Activated T-cell treated with anti-CD3 and anti-CD28 coated beads, Interleukin-2, amount 50 U/mL, for 48 hours (primary cell): ENCODE measurements at regions not wholly inside any gene's neighbourhood (a gene's known extent, or its start where the extent isn't known, plus 50 kb on each side); places are given as distances from the start of the nearest gene placed in this dataset.
"Not testable (repeated sequence)": the region's sequence is repeated elsewhere in the genome, so short reads cannot be mapped to it uniquely, and the experiment has no call there.

Experiments used
- DNase-seq, 2 experiments: peaks; one replicate each; pipeline ENCODE4 v3.0.0-alpha.2; 2020

- not testable (repeated sequence) for DNase-seq
Measured at GRCh38 chr2:145787597-145788361, 1267.9 kb upstream of the ZEB2 start.

- DNase-seq: not testable (repeated sequence)
Measured at GRCh38 chr2:145782607-145783006, 1262.7 kb upstream of the ZEB2 start.

GRCh38 chr2:145777914-145778313 is 1258.0 kb upstream of the ZEB2 start:
- no peak for DNase-seq

- DNase-seq: no peak
Measured at GRCh38 chr2:145777297-145777696, 1257.4 kb upstream of the ZEB2 start.

- DNase-seq: no peak
Measured at GRCh38 chr2:145775591-145775990, 1255.7 kb upstream of the ZEB2 start.

GRCh38 chr2:145771525-145771924 is 1251.6 kb upstream of the ZEB2 start:
- DNase-seq: no peak

- no peak for DNase-seq
Measured at GRCh38 chr2:145769011-145769716, 1249.2 kb upstream of the ZEB2 start.

- no peak for DNase-seq
Measured at GRCh38 chr2:145765874-145766273, 1246.0 kb upstream of the ZEB2 start.

GRCh38 chr2:145764631-145765030 is 1244.7 kb upstream of the ZEB2 start:
- DNase-seq: no peak

GRCh38 chr2:145760781-145761649 is 1241.1 kb upstream of the ZEB2 start:
- DNase-seq: no peak

GRCh38 chr2:145759228-145759915 is 1239.5 kb upstream of the ZEB2 start:
- no peak for DNase-seq

- no peak for DNase-seq
Measured at GRCh38 chr2:145757503-145758246, 1237.8 kb upstream of the ZEB2 start.

GRCh38 chr2:145755019-145755837 is 1235.3 kb upstream of the ZEB2 start:
- DNase-seq: no peak

GRCh38 chr2:145753966-145754365 is 1234.0 kb upstream of the ZEB2 start:
- no peak for DNase-seq

GRCh38 chr2:145753041-145753608 is 1233.2 kb upstream of the ZEB2 start:
- no peak for DNase-seq

GRCh38 chr2:145752091-145752806 is 1232.3 kb upstream of the ZEB2 start:
- no peak for DNase-seq

- no peak for DNase-seq
Measured at GRCh38 chr2:145751629-145752028, 1231.7 kb upstream of the ZEB2 start.

GRCh38 chr2:145751155-145751554 is 1231.2 kb upstream of the ZEB2 start:
- DNase-seq: no peak

GRCh38 chr2:145750612-145751011 is 1230.7 kb upstream of the ZEB2 start:
- DNase-seq: no peak

GRCh38 chr2:145750144-145750543 is 1230.2 kb upstream of the ZEB2 start:
- DNase-seq: no peak
